SIG-M5 treated with dmso at 0.1 percent for 504 hours (cell line): ENCODE measurements at regions not wholly inside any gene's neighbourhood (a gene's known extent, or its start where the extent isn't known, plus 50 kb on each side); places are given as distances from the start of the nearest gene placed in this dataset.
A peak's percentile ranks its signal among the peaks of the same experiment; 100 is the strongest.

ENCODE experiments used
- DNase-seq: peaks from one replicate; lab custom pipeline; 2025; ENCODE audit not compliant: unreplicated experiment; lab: John Stamatoyannopoulos, UW

DNA sequence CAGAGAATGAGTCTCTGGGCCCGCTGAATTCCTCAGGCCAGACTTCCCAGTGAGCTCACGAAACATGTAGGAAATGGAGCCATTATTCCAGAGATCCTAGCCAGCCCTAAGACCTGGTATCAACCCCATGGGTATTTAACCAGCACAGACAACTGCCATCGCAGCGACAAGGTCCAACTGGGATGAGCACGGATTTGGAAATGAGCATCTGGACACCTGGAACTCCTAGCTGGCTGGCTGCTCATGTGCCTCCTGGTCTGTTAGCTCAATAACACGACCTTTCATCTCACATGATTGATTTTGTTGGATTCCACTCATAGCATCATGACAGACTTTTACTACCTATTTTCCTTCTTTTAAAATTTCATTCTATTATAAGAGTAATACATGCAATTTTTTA is 51.0 kb downstream of the POU3F3 start:
- no peak for DNase-seq

DNA sequence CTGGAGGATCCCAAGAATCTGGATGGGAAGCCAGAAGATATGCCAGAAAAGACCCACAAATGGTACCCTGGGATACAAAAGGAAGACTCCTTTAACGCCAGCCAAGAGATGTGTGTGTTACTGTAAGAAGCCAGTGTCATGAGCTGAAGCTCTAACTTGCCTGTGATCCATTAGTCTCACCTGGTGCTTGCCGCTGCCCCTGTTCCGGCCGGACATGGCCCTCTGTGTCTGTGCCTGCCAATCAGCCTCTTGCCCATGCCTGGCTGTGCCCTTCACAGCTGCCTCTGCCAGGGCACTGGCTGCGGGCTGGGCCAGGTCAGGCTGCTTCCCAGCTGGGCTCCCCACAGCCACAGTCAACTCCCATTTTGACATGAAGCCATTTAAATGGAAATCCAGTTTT is 55.4 kb downstream of the POU3F3 start:
- no peak for DNase-seq

DNA sequence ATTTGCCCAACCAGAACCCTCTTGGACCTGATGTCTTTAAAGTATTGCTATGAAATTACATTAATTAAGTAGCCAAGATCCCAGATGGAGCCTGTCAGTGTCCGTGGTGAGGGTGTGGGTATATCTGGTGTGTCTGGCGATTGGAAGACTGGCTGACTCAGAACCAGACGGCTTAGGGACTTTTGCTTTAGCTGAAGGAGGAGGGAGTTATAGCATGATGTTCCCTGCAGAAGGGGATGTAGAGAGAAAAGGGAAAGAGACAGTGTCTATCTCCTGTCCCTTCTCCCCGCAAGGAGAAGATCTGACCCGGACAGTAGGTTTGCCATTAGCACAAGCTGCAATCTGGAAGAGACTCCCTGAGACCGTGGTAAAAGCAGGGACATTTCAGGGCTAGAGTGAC is 60.6 kb downstream of the POU3F3 start:
- no peak for DNase-seq

GRCh38 chr2:104915107-104915793 is 61.3 kb downstream of the POU3F3 start:
- DNase-seq = no peak

- no peak for DNase-seq
Observed at GRCh38 chr2:104919127-104919526, 65.2 kb downstream of the POU3F3 start.

GRCh38 chr2:104923665-104924064 is 69.8 kb downstream of the POU3F3 start:
- DNase-seq = no peak

- no peak for DNase-seq
Observed at GRCh38 chr2:104929663-104930062, 75.7 kb downstream of the POU3F3 start.

- no peak for DNase-seq
Observed at GRCh38 chr2:104930732-104931131, 76.8 kb downstream of the POU3F3 start.

DNA sequence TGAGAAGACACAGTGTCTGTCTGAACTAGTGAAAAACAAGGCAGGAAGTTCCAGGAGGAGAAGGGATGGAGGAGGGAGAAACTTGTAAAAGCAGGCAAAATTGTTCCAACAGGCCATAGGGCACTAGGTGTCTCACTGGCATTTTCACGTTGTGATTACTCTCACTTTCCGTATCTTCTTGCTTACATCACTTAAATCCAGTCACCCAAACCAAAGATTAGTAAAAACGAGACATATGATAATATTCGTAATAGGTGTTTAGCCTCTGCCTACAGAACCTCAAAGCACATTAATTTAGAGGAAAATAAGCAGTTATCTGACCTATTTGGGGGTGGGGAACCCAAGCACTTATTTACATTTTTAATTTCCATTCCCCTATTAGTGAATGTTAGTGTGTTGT is 78.3 kb downstream of the POU3F3 start:
- DNase-seq = no peak

GRCh38 chr2:104933151-104933917 is 79.4 kb downstream of the POU3F3 start:
- DNase-seq = no peak

DNA sequence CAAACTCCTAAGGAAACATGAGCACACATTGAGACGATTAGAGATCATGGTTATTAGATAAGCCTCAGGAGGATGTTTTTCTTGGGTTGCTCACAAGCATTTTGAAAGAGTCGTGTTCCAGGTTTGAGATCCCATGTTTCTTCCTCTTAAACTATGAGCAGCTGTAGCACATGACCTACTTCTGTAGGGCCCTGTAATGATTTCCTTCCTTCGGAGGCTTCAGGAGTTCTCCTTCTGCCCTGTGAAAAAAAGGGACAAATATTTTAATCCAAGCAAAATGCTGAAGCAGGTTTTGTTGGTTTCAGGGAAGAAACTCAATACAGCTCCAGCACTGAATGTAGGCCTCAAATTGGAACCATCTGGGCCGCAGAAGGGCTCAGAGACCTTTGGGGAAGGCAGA is 82.6 kb downstream of the POU3F3 start:
- DNase-seq = no peak

DNA sequence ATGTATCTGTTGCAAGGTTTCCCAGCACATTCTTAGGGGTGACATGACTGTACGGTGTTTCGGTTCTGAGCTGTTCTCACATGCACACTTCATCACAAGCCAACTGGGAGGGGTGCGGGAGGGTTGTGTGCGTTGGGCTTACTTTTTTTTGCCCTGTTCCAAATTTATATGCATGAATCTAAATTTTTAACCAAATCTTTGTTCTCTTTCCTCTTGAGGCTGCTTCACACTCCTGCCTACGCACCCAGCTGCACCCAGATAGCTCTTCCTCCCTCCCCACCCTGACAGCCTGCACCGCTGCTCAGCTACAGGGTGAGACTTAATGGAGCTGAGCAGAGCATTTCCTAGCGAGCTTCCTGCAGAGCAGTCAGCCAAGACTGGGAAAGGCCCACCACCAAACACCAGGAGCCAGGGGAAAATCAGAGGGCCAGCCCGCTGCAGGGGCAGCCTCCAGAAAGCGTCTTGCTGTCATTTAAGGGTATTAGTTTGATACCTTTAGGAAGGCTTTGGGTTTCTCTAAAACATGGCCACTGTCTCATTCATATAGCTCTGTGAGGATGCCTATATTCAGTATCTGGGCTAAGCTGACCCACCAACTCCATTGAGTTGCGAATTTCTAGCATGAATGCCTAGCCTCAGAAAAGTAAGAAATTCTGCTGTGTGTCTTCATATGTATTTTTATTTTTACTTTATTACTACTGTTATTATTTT is 84.5 kb downstream of the POU3F3 start:
- no peak for DNase-seq

- no peak for DNase-seq
Observed at GRCh38 chr2:104939570-104940217, 85.8 kb downstream of the POU3F3 start.

GRCh38 chr2:104944495-104944894 is 90.6 kb downstream of the POU3F3 start:
- DNase-seq = no peak

GRCh38 chr2:104945121-104945520 is 91.2 kb downstream of the POU3F3 start:
- DNase-seq = no peak

- no peak for DNase-seq
Observed at GRCh38 chr2:104945866-104946265, 92.0 kb downstream of the POU3F3 start.

DNA sequence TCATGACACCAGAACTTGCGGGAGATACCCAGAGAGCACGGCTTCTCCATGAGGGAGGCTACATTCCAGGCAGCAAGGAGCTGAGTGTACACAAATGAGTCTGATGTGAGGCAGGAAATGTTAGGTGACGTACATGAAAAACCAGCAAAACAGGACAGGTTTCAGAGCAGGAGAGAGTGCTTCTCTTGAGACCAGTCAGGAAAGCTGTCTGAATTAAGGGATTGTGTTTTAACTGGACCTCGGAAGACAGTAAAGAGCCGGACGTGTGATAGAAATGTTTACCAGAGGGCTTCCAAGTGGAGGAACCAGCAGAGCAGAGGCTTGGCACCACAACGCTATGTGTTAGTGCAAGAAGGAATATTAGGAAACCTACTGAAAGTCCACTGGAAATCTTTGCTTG is 90.4 kb upstream of the MRPS9 start:
- peak; percentile 25 for DNase-seq

DNA sequence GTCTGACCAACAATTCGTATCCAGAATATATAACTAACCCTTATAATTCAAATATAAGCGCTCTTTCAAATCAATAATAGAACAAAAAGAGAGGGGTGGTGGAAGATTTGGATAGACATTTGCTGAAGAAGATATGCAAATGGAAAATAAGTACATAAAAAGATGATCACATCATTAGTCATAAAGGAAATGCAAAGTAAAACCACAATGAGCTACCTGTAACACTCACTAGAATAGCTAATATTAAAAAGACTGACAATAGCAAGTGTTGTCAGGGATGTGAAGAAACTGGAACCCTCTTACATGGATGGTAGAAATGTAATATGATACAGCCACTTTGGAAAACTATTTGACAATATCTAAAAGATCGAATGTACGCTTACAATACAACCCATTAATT is 84.9 kb upstream of the MRPS9 start:
- DNase-seq = no peak

GRCh38 chr2:104965900-104966299 is 72.0 kb upstream of the MRPS9 start:
- DNase-seq = no peak

DNA sequence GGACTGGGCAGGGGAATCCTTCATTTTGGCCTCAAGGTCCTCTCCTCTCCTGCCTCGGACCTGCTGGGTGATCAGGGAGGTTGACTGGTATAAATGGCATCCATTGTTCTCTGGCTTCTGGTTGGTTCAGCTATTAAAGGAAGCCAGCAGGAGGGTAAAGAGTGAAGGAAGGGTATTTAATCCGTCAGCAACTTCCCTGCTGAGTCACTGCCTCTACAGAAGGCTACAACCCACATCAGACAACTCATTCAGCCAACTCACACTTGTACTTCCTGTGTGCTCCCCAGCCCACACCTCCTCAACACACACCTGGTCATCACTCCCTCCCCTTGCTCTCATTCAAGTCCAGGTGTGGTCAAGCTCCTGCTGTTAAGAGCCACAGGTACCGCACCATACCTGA is 68.3 kb upstream of the MRPS9 start:
- DNase-seq = no peak

- no peak for DNase-seq
Observed at GRCh38 chr2:104975371-104975770, 62.5 kb upstream of the MRPS9 start.

- DNase-seq = no peak
Observed at GRCh38 chr2:104975851-104976250, 62.0 kb upstream of the MRPS9 start.
